Fibroblast of lung (primary cell): ENCODE measurements at regions not wholly inside any gene's neighbourhood (a gene's known extent, or its start where the extent isn't known, plus 50 kb on each side); places are given as distances from the start of the nearest gene placed in this dataset.

Source experiments
- DNase-seq, 2 donors: peaks; one replicate each; pipeline versions ENCODE4 v3.0.0 to v3.0.0-alpha.2; 2010; ENCODE audit warnings: low read depth in 2 of 2
- H2AFZ ChIP-seq: 2 replicates; pipeline ENCODE4 v1.5.1; 2012; ENCODE audit warnings: low read length, control low read depth, inconsistent platforms
- H3K27ac ChIP-seq: 2 replicates; pipeline ENCODE4 v1.5.1; 2011; ENCODE audit warnings: low read length, control low read depth; ENCODE audit not compliant: insufficient read depth
- H3K27me3 ChIP-seq: 2 replicates; pipeline ENCODE4 v1.5.1; 2011; ENCODE audit warnings: mild to moderate bottlenecking, low read length; ENCODE audit not compliant: control insufficient read depth, insufficient read depth
- H3K36me3 ChIP-seq: 2 replicates; pipeline ENCODE4 v1.5.1; 2011; ENCODE audit warnings: low read length; ENCODE audit not compliant: control insufficient read depth, insufficient read depth
- H3K4me1 ChIP-seq: 2 replicates; pipeline ENCODE4 v1.5.1; 2011; ENCODE audit warnings: low read length; ENCODE audit not compliant: control insufficient read depth, insufficient read depth; ENCODE audit errors: extremely low read depth
- H3K4me2 ChIP-seq: 2 replicates; pipeline ENCODE4 v1.5.1; 2011; ENCODE audit warnings: low read length, control low read depth; ENCODE audit not compliant: insufficient read depth; ENCODE audit errors: extremely low read depth
- H3K4me3 ChIP-seq, 4 experiments: fragments of 200-600 bp in 1 of 4; sonication (generic) in 1 of 4; replicated peaks in 1 of 4; 2 replicates each; pipeline ENCODE4 v1.5.1; 2011 to 2016; ENCODE audit warnings: low read length in 4 of 4, low read depth in 3 of 4, mild to moderate bottlenecking in 3 of 4, control low read depth in 2 of 4, inconsistent platforms in 1 of 4, mixed read lengths in 1 of 4; ENCODE audit not compliant: insufficient read depth in 1 of 4; ENCODE audit errors: control extremely low read depth in 1 of 4
- H3K79me2 ChIP-seq: 2 replicates; pipeline ENCODE4 v1.5.1; 2012; ENCODE audit warnings: mild to moderate bottlenecking, low read length, inconsistent platforms; ENCODE audit not compliant: control insufficient read depth, insufficient read depth
- H3K9ac ChIP-seq: 2 replicates; pipeline ENCODE4 v1.5.1; 2011; ENCODE audit warnings: mild to moderate bottlenecking, low read length, control low read depth; ENCODE audit not compliant: insufficient read depth
- H3K9me3 ChIP-seq: 2 replicates; pipeline ENCODE4 v1.5.1; 2012; ENCODE audit warnings: low read depth, low read length; ENCODE audit not compliant: control insufficient read depth, insufficient read depth
- H4K20me1 ChIP-seq: 2 replicates; pipeline ENCODE4 v1.5.1; 2011; ENCODE audit warnings: low read length; ENCODE audit not compliant: control insufficient read depth, insufficient read depth; ENCODE audit errors: extremely low read depth
- EZH2 ChIP-seq: IDR thresholded peaks from 2 replicates; pipeline ENCODE4 v1.5.1; 2012; ENCODE audit warnings: low read length, control low read depth, mild to moderate bottlenecking; ENCODE audit errors: missing control alignments
- TF ChIP-seq, protein P1 (sequence below), 2 donors: IDR thresholded peaks in 1 of 2; conservative IDR thresholded peaks in 1 of 2; 1 replicate in 1 of 2; 2 replicates in 1 of 2; pipeline ENCODE4 v1.5.1; 2011 to 2012; ENCODE audit warnings: low read length in 2 of 2, control low read depth in 1 of 2, inconsistent platforms in 1 of 2, low read depth in 1 of 2, mild to moderate bottlenecking in 1 of 2

DNA sequence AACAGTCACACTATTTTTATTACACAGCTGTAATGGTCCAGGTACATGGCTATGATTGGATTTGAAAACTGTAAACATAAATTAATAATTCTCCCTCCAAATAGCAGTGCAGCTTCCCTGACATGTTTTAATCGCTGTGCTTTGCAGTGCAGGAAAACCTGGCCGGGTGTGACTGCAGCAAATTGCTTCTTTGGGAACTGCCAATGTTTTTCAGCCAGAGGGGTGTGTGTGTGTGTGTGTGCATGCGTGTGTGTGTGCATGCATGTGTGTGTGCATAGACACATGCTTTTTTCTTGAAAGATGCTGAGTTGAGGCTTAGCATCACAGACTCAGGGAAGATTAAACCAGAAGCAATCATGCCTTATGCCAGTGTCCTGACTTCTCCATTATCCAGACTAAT, 231.2 kb downstream of the PRDM2 start:
- no peaks in the 10 kb centered on the region for H3K9me3 ChIP-seq
- H3K27ac ChIP-seq: no peak overlapping the region
- H3K4me3 ChIP-seq: no peak overlapping the region
- H3K79me2 ChIP-seq: no peaks in the 10 kb centered on the region
- no peak overlapping the region for H3K9ac ChIP-seq
- no peak overlapping the region for H3K4me2 ChIP-seq
- no peak for DNase-seq
- no peak for TF ChIP-seq EZH2
- TF ChIP-seq, protein P1, sequence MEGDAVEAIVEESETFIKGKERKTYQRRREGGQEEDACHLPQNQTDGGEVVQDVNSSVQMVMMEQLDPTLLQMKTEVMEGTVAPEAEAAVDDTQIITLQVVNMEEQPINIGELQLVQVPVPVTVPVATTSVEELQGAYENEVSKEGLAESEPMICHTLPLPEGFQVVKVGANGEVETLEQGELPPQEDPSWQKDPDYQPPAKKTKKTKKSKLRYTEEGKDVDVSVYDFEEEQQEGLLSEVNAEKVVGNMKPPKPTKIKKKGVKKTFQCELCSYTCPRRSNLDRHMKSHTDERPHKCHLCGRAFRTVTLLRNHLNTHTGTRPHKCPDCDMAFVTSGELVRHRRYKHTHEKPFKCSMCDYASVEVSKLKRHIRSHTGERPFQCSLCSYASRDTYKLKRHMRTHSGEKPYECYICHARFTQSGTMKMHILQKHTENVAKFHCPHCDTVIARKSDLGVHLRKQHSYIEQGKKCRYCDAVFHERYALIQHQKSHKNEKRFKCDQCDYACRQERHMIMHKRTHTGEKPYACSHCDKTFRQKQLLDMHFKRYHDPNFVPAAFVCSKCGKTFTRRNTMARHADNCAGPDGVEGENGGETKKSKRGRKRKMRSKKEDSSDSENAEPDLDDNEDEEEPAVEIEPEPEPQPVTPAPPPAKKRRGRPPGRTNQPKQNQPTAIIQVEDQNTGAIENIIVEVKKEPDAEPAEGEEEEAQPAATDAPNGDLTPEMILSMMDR (conservative IDR thresholded peaks at IDR 0.05 in 1 of 2, IDR thresholded peaks at IDR 0.05 in 1 of 2; ENCODE audit: low read depth in 1 of 2, low read length in 2 of 2): no peak
- H3K36me3 ChIP-seq: no peaks in the 10 kb centered on the region
- no peak overlapping the region for H2AFZ ChIP-seq
- H3K4me1 ChIP-seq: no peaks in the 10 kb centered on the region
- H3K27me3 ChIP-seq: no peaks in the 10 kb centered on the region
- no peaks in the 10 kb centered on the region for H4K20me1 ChIP-seq

GRCh38 chr1:13935336-13935735, 235.3 kb downstream of the PRDM2 start:
- H3K27ac ChIP-seq: no peak overlapping the region
- H3K36me3 ChIP-seq: no peaks in the 10 kb centered on the region
- no peaks in the 10 kb centered on the region for H3K4me1 ChIP-seq
- no peak overlapping the region for H3K4me2 ChIP-seq
- no peaks in the 10 kb centered on the region for H3K9me3 ChIP-seq
- no peak overlapping the region for H3K4me3 ChIP-seq
- no peak overlapping the region for H2AFZ ChIP-seq
- TF ChIP-seq, protein P1 (conservative IDR thresholded peaks at IDR 0.05 in 1 of 2, IDR thresholded peaks at IDR 0.05 in 1 of 2; ENCODE audit: low read depth in 1 of 2, low read length in 2 of 2): no peak
- TF ChIP-seq EZH2: no peak
- no peaks in the 10 kb centered on the region for H4K20me1 ChIP-seq
- no peak for DNase-seq
- H3K27me3 ChIP-seq: no peaks in the 10 kb centered on the region
- no peak overlapping the region for H3K9ac ChIP-seq
- no peaks in the 10 kb centered on the region for H3K79me2 ChIP-seq

DNA sequence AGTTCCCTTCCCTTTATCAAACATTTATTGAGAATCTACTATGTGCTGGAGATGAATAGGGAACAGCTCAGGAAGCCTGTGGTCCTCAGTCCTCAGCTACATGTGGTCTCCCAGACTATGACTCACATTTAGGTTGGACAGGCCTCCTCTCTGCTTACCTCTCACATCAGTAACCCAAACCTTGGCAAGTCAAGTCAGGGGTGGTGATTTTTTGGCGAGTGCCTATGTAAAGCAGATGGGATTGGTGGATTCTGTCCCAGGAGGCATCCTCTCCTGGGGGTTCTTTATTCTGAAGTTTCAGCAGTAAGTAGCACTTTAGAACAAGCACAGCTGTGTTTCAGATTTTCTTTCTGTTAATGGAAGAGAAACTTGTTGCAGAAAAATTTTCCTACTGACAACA, 241.3 kb downstream of the PRDM2 start:
- Histone ChIP-seq H3K4me3 (no peak overlapping the region), H3K27ac (no peak overlapping the region), H4K20me1 (no peaks in the 10 kb centered on the region), H2AFZ (no peak overlapping the region), H3K79me2 (no peaks in the 10 kb centered on the region), H3K36me3 (no peaks in the 10 kb centered on the region), H3K9me3 (no peaks in the 10 kb centered on the region), H3K9ac (no peak overlapping the region), H3K27me3 (no peaks in the 10 kb centered on the region), H3K4me2 (no peak overlapping the region), H3K4me1 (no peaks in the 10 kb centered on the region)
- TF ChIP-seq, protein P1 (conservative IDR thresholded peaks at IDR 0.05 in 1 of 2, IDR thresholded peaks at IDR 0.05 in 1 of 2; ENCODE audit: low read depth in 1 of 2, low read length in 2 of 2): no peak
- TF ChIP-seq EZH2: no peak
- no peak for DNase-seq
